Pancreas (tissue), 10 donors: ENCODE measurements at regions not wholly inside any gene's neighbourhood (a gene's known extent, or its start where the extent isn't known, plus 50 kb on each side); places are given as distances from the start of the nearest gene placed in this dataset.

ENCODE experiments used
- ATAC-seq, 4 donors: fragments of 200-7000 bp; cut with Tn5 transposase; one replicate each; pipeline versions ENCODE4 v1.8.0 to v1.9.1; 2020; ENCODE audit warnings: mild to moderate bottlenecking in 4 of 4, moderate library complexity in 4 of 4
- DNase-seq, 6 donors: peaks; one replicate each; pipeline ENCODE4 v3.0.0-alpha.2; 2020
- FAIRE-seq: peaks from 2 replicates; lab custom pipeline; 2012; peaks lifted over from hg19 to GRCh38; lab: Jason Lieb, UNC
- H3K27ac ChIP-seq, 4 donors: fragments of 200-600 bp; sonication (generic); 1 replicate in 3 of 4; 2 replicates in 1 of 4; pipeline versions ENCODE4 v1.5.0 to v1.8.0; 2020
- H3K27me3 ChIP-seq, 4 donors: fragments of 200-600 bp; one replicate each; pipeline ENCODE4 v1.8.0; 2021
- H3K36me3 ChIP-seq, 3 donors: fragments of 200-600 bp; sonication (generic) in 1 of 3; one replicate each; pipeline versions ENCODE4 v1.5.0 to v1.8.0; 2020 to 2021
- H3K4me1 ChIP-seq, 3 donors: fragments of 200-600 bp; one replicate each; pipeline ENCODE4 v1.8.0; 2021
- H3K4me3 ChIP-seq, 4 donors: fragments of 200-600 bp; sonication (generic) in 2 of 4; one replicate each; pipeline versions ENCODE4 v1.5.0 to v1.8.0; 2020 to 2021
- H3K9me3 ChIP-seq, 4 donors: fragments of 200-600 bp; one replicate each; pipeline ENCODE4 v1.8.0; 2021
- WGBS, 2 donors: extraction: QIAGEN DNeasy Blood & Tissue Kit; methylation state at CpG; one replicate each; pipeline ENCODE4 v1.1.7; 2013; 5-methylcytosine and 5-hydroxymethylcytosine counted together
- intact Hi-C, 3 donors: fragments of 100-400 bp; cut with DNase I; formaldehyde crosslinking; loops; one replicate each; pipeline versions ENCODE4 v1.11.1 to v1.14.2; 2022
- TF ChIP-seq, protein P1 (sequence below), 4 donors: fragments of 200-600 bp; sonication (generic) in 3 of 4; IDR thresholded peaks; one replicate each; pipeline versions ENCODE4 v1.5.0 to v1.8.0; 2021; ENCODE audit warnings: antibody characterized with exemption in 4 of 4
- donor health status: healthy with polysubstance abuse.
- donor health status: DM: no; HTN: no; CAD: no; lungs with moderate emphysema.
- donor health status: DM: no; HTN: no; CAD: no.
- donor health status: control.
- donor health status: control.
- donor health status: Bipolar disorder and iron deficiency.
- donor health status: DM: yes; HTN: yes; CAD: no.
- donor health status: DM: no; HTN: no; CAD: no.
- donor health status: DM: no; HTN: no; CAD: no.
- donor health status: DM: yes; HTN: yes; CAD: no.

DNA sequence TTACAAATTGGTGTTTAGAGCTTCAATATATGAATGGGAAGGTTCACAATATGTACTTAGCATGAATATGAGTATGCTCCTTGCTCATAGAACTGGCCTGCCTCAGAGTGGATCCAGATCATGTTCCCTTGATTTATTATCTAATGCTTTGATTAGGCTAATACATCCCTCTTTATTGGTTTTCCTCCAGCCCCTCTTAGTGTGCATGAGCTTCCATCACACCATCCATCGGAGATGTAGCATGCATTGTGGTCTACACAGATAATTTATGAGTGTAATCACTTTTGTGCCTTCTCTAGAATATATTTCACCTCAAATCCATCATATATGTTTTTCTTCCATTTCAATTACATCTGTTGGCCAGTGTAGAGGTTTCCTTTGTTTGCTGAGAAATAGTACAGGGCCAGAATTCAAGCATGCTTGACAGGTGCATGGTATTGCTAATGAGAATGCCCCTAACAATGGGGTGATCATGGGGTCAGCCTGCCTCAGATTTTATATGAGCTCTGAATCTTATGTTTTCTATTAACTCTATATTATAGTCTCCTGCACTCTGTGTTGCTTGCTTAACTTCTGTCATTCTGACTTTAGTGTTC lies 786.4 kb upstream of the ARPP21 start:
- Histone ChIP-seq H3K27ac (no peak overlapping the region), H3K27me3 (no peaks in the 10 kb centered on the region), H3K4me1 (no peaks in the 10 kb centered on the region), H3K9me3 (no peaks in the 10 kb centered on the region), H3K36me3 (no peaks in the 10 kb centered on the region), H3K4me3 (no peak overlapping the region)
- FAIRE-seq, result no peak
- ATAC-seq, result no peak
- WGBS, 2 donors, result 91 to 98% methylated on average over 1 of the region's 1 CpG
- intact Hi-C loops, result no loop called here
- DNase-seq, result no peak
- TF ChIP-seq, protein P1, sequence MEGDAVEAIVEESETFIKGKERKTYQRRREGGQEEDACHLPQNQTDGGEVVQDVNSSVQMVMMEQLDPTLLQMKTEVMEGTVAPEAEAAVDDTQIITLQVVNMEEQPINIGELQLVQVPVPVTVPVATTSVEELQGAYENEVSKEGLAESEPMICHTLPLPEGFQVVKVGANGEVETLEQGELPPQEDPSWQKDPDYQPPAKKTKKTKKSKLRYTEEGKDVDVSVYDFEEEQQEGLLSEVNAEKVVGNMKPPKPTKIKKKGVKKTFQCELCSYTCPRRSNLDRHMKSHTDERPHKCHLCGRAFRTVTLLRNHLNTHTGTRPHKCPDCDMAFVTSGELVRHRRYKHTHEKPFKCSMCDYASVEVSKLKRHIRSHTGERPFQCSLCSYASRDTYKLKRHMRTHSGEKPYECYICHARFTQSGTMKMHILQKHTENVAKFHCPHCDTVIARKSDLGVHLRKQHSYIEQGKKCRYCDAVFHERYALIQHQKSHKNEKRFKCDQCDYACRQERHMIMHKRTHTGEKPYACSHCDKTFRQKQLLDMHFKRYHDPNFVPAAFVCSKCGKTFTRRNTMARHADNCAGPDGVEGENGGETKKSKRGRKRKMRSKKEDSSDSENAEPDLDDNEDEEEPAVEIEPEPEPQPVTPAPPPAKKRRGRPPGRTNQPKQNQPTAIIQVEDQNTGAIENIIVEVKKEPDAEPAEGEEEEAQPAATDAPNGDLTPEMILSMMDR (IDR thresholded peaks at IDR 0.05), result no peak

DNA sequence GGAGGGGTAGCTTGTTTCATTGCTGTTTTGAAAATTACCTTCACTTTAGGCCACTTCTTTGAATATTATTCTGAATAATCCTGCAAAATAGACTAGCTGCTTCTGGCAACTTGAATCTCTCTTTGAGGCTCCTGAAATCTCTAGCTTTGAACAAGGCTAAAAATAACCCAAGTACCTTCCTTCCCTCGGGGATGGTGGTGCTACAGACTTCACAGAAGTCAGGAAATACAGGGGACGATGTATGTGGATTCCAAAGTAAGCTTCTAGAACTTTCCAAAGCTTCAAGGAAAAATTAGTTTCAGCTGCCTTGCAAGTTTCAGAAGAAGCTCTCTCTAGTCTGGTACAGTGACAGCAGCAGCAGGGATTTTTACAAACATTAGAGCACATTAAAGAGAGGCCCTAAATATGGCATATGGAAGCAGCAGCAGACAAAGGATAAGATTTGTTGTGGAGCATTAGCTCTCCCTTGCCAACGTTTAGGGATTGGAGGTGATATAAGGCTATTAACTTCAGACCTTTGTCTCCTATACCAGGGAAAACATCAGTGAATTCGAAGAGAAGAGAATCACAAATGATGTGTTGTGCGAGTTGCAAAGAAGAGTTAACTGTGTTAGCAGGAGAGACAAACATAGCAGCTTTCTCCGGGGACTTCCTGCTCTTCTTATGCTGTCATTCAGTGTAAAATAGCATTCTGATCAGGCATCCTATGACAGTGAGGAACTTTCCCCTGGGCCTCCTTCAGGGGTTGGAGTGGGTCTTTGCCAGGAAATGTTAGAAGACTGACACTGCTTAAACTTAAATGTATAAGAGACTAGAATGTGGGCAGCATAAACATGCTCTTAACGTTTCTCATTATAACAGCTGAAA lies 783.0 kb upstream of the ARPP21 start:
- Histone ChIP-seq H3K4me3 (no peak overlapping the region), H3K27ac (no peak overlapping the region), H3K4me1 (no peaks in the 10 kb centered on the region), H3K27me3 (no peaks in the 10 kb centered on the region), H3K9me3 (no peaks in the 10 kb centered on the region), H3K36me3 (no peaks in the 10 kb centered on the region)
- intact Hi-C loops, result no loop called here
- 45 to 49% methylated on average over 7 of the region's 7 CpGs for WGBS, 2 donors
- ATAC-seq (no peak), DNase-seq (no peak), FAIRE-seq (no peak)
- TF ChIP-seq, protein P1 (IDR thresholded peaks at IDR 0.05), result no peak

DNA sequence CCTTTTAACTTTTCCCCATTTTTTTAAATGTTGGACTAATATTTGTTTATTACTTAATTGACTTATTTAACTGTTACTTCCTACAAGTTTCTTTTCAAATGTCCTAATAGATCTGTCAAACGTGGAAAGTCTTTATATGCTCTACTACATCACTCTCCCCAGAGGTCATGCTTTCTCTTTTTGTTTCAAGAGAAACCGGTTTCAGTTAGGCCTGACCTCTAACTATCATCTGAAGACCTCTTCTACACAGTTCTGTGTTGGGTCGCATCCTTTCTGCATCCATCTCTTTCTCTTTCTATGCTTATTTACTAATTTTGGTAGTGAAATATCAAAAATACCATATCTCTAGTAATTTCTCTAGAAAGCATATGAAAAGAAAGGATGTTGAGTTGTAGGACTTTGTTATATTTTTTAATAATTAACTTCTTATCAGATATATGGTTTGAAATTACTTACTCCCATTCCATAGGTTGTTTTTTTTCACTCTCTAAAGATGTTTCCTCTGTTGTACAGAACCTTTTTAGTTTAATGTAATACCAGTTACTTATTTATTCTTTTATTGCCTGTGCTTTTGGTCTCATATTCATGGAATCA lies 781.2 kb upstream of the ARPP21 start:
- no peaks in the 10 kb centered on the region for H3K36me3 ChIP-seq
- intact Hi-C loops, result no loop called here
- no peak for FAIRE-seq
- no peak for ATAC-seq
- no peaks in the 10 kb centered on the region for H3K9me3 ChIP-seq
- no peak overlapping the region for H3K27ac ChIP-seq
- no peaks in the 10 kb centered on the region for H3K27me3 ChIP-seq
- H3K4me1 ChIP-seq, result no peaks in the 10 kb centered on the region
- TF ChIP-seq, protein P1 (IDR thresholded peaks at IDR 0.05), result no peak
- DNase-seq, result no peak
- no peak overlapping the region for H3K4me3 ChIP-seq
- WGBS, 2 donors, result 72% methylated on average over 3 of the region's 3 CpGs

DNA sequence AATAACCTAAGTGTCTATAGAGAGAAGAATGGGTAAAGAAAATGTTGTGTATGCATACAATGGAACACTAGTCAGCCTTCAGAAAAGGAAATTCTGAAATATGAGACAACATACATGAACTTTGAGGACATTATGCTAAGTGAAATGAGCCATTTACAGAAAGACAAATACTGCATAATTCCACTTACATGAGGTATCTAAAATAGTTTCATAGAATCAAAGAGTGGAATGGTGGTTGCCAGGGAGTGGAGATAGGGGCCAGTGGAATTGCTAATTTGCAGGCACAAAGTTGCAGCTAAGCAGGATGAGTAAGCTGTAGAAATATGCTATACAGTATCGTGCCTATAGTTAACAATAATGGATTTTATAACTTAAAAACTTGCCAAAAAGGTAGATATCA lies 779.6 kb upstream of the ARPP21 start:
- H3K4me1 ChIP-seq, result no peaks in the 10 kb centered on the region
- ATAC-seq (no peak), FAIRE-seq (no peak), DNase-seq (no peak)
- no peaks in the 10 kb centered on the region for H3K27me3 ChIP-seq
- H3K4me3 ChIP-seq, result no peak overlapping the region
- H3K36me3 ChIP-seq, result no peaks in the 10 kb centered on the region
- TF ChIP-seq, protein P1 (IDR thresholded peaks at IDR 0.05), result no peak
- H3K9me3 ChIP-seq, result no peaks in the 10 kb centered on the region
- no peak overlapping the region for H3K27ac ChIP-seq
- 83 to 94% methylated on average over 1 of the region's 1 CpG for WGBS, 2 donors
- intact Hi-C loops, result no loop called here
